RCC 7860 (cell line): ENCODE measurements at regions not wholly inside any gene's neighbourhood (a gene's known extent, or its start where the extent isn't known, plus 50 kb on each side); places are given as distances from the start of the nearest gene placed in this dataset.

ENCODE experiments used
- DNase-seq: peaks from one replicate; pipeline ENCODE4 v3.0.0-alpha.2; 2015; ENCODE audit warnings: low spot score
- FAIRE-seq: peaks from 2 replicates; lab custom pipeline; 2012; peaks lifted over from hg19 to GRCh38; lab: Jason Lieb, UNC

DNA sequence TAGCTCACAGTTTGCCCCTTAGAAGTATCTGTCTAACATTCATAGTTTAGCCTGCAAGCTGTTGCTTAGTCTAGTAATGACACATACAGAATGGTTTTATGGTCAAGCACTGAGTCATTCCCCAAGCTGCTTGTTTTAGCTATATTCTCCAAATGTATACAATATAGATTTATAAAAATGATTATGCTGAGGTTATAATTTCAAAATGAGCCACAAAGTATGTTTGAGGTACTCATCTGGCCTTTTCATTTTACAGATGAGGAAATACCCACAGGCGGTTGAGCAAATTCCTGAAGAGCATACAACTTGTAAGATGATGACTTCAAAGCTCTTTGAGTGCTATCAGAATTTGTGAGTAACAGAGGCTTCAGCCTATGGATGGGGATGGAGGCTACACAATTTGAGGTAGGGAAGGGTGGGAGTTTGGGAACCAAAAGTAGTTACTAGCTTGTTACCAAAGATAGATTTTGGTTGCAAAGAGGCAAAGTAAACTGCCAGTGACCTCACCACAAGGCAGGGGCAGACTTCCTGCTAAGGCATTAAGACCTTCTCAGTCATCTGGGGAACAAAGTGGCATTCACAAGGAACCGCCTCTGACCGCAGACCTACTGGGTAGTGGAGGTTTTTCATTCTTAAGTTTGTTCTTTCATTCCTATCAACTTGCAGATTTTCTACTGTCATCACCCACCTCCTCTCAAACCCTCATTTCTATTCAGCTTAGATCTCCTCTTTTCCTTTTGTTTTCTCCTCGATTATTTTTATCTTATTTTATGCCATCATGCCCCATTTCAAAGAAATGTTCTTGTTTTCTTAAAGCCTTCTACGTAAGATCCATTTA, 257.2 kb upstream of the NECTIN3 start:
- FAIRE-seq: no peak
- DNase-seq: peak; percentile 91

DNA sequence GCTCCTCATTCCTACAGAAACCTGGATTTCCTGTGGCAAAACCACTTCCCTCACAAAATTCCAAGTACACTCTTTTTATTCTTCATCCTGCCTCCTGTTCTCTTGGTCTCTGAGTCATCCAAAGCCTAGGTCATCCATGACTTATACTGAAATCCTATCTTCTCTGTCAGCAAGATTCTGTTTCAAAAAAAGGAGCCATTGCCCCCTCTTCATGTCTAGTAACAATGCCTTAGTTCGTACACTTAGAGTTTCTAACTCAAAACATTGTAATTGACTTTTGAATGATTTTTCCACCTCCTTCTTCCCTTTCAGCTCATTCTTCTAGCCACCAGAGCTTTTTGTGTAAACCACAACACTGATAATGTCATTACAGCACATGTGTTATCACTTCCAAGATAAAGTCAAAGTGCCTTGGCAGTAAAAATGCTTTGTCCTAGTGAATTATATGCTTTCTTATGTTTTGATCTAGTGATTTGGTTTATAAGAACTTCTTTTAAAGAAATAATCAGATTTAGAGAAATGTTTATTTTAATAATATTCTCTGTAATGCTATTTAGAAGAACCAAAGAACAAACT, 256.5 kb upstream of the NECTIN3 start:
- FAIRE-seq: peak; percentile 94

DNA sequence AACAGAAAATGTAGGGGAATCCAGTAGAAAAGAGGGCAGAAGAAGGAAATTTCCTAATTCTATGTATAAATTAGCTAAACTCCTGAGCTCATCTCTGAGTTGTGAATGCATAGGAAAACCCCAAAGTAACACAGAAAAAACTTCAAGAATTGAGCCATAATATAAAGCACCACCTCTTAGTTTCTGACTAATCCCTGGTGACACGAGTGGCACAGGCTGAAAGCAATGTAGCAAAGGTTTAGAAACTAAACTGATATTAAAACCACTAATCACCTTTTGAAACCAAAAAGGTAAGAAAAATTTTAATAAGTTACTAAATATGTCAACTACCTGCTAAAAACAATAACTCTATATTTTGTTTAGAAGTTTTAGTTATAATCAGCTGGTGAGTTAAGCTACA, 255.6 kb upstream of the NECTIN3 start:
- FAIRE-seq (peak; percentile 52), DNase-seq (peak; percentile 17)

More for the DNA sequence above, 256.5 kb upstream of the NECTIN3 start:
- peak; percentile 94 for DNase-seq

DNA sequence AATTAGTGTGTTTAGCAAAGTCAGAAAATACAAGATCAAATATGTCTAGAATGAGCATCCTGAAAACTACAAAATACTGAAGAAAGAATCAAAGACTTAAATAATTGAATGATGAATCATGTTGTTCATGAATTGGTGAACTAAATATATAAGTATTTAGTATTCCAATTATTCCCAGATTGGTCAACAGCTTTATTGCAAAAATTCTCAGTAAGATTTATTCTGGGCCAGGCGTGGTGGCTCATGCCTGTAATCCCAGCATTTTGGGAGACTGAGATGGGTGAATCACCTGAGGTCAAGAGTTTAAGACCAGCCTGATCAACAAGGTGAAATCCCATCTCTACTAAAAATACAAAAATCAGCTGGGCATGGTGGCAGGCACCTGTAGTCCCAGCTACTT, 250.0 kb upstream of the NECTIN3 start:
- DNase-seq (no peak), FAIRE-seq (no peak)

DNA sequence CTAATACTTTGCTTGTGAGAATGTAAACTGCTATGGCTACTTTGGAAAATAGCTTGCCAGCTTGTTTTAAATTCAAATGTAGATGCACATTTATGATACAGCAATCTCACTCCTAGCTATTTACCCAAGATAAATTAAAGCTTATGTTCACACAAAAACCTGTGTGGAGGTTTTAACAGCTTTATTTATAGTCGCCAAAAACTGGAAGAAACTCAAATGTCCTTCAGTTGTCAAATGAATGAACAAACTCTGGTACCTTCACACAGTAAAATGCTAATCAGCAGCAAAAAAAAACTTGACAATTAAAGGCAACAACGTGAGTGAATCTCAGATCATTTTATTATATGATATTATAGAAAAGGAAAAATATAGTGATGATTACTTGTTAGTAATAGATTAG, 248.6 kb upstream of the NECTIN3 start:
- FAIRE-seq (no peak), DNase-seq (no peak)

DNA sequence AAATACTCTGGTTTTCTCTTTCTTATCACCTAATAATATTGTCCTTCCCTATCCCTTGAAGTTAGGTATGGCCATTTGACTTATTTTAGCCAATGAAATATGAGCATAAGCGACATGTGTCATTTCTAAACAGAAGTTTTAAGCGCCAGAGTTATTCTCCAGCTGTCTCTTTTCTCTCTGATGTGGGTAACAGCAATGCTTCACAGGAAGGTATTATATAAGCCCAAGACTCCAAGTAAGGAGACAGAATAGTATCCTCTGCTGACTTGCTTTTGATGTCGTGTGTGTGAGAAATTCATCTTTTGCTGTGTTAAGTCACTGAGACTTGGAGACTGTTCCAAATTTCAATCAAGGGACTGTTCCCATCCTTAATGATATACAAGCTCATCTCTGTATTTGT, 224.6 kb upstream of the NECTIN3 start:
- DNase-seq (no peak), FAIRE-seq (no peak)

DNA sequence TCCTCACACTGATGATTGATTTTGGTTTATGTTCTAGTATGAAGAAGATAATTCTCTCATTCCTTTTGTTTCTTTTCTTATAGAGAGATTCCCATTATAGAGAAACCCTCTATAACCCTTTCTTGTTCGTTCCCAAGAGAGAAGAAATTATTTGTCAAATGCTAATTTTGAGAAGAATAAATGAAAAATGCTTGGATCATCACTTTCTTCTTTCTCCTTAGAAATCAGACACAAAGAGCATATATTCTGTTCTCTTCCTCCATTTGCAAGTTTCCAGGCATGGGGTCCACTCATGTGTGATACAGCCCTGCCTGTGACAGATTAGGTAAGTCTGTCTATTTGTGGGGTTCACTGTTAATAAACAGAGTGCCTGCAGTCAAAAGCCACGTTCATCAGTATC, 222.6 kb upstream of the NECTIN3 start:
- DNase-seq: no peak
- no peak for FAIRE-seq

DNA sequence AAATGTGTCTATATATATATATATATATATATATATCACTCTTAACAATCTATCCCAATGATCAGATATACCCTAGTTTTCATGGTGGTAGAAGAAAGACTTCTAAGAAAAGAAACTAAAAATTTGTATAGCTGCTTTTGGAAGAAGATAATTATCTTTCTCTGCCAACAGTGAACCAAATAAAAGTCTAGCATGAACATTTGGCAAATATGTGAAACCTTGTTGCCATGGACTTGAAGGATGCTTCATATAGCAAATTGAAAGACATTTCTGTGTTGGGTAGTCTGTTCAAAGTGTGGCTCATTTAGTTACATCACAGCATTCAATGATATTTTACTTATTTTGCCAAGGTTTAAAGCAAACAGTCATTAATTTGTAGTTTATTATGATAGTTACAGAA, 219.9 kb upstream of the NECTIN3 start:
- DNase-seq: no peak
- no peak for FAIRE-seq

DNA sequence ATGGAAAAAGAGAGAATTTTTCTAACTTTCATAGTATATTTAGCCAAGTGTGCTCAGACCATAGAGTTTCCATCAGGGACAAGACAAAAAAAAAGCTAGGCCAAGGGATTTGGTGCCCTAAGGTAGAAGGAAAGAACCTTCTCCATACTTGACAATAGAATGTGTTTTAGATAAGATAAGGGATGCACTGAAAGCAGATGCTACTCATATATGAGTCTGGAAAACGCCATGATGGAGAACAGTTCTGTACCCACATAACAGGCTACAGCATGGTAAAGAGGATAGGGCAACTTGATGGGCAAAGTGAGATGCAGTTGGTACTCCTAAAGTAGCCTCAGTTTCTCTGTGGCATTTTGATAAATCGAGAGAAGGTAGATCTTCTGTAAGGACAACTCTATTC, 216.4 kb upstream of the NECTIN3 start:
- FAIRE-seq (no peak), DNase-seq (no peak)

DNA sequence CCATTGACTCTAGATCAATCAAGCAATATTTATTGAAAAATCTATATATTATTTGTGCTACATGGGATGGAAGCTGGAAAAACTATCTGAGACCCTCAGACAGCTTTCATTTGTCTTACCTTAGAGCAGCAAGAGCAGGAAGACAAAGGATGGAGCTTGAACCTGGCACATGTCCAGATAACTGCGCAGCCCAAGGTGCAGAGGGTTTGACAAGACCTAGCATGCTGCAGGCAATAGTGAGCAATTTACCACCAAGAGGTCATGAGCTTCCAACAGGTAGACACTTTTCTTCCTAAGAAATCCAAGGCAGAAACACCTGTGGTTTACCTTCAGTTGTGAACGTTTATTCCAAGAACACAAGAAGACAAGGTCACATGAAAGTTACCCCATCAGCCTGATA, 214.7 kb upstream of the NECTIN3 start:
- no peak for FAIRE-seq
- DNase-seq: no peak

DNA sequence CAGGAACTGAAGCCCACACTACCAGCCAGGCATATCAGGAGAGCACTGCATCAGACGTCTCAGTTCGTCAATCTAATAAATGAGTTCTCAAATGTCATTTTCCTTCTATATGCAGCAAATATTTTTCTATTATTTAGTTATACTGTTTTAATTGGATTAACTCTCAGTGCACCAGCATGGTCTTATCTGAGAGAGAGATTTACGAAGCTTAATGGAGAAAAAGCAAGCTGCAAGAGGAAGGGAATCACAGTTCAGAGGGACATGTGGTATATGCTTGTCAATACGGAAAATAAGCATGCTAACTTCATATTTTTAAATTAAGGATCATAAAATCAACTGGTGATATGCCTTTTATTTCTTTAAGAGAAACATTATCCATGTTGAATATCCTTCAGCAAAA, 213.1 kb upstream of the NECTIN3 start:
- FAIRE-seq: no peak
- no peak for DNase-seq

DNA sequence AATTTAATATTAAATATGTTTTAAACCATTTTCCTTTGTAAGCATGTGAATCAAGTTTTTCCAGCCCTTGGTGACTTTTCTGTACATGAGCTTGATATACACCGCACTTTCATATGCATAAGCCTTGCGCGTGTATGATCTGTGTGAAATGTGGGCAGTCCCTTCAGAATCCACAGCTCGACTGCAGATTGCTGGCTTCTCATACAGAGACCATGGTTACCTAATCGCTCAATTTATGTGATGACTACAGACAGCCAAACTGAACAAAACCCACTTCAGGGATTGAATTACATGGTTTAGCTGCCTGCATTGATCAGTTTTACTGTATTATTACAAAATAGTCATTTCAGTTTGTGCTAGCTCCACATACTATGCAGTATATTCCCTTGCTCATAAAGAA, 212.3 kb upstream of the NECTIN3 start:
- FAIRE-seq: no peak
- DNase-seq: no peak

DNA sequence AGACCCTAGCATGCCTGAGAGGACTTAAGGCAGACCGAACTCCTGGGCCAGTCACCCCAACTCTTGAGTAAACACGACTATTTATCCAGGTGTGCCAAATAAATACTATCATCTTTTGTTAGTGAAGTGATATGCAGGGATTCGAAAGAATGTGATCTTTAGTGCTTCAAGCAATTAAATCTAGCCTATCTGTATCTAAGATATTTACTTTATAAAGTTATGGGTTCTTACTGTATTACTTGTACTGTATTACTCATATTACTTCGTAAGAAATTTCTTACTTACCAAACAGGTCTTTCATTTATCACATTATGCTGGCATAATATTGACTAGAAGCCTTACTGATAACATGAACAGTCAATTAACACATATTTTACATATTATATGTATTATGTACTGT, 211.6 kb upstream of the NECTIN3 start:
- FAIRE-seq (no peak), DNase-seq (no peak)

DNA sequence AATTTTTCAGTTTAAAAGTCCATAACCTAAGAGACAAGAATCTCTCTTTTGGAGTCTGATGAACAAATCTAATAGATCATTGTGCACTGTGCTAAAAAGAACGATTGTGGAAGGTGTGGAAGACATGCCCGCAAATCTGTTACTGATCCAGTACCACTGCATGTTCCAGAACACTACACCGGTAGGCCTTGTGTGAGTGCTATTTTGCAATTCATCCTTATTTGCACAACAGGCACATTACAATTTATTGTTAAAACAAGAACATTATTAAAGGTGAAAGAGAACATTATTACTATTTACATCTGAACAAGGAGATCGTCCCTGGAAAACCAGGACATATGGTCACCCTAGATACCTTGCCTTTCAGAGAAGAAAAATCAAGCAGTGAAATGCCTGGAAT, 205.7 kb upstream of the NECTIN3 start:
- DNase-seq (no peak), FAIRE-seq (no peak)

DNA sequence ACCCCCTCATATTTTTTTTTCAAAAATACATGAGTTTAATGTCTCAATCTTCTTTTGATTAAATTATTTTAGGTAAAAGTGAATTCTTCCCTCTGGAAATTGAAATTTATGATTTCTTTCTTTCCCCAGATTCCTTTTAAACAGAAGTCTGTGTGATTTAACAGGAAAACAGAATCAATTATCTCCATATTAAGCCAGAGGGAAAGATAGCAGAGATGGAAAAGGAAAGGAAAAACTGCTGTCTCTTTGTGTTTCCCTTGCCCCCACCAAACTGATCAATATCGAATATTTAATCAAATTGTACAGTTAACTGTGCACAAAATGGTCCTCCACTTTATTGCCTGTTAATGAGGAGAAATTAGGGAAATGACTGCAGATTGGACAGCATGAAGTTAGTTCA, 203.5 kb upstream of the NECTIN3 start:
- DNase-seq (no peak), FAIRE-seq (no peak)

DNA sequence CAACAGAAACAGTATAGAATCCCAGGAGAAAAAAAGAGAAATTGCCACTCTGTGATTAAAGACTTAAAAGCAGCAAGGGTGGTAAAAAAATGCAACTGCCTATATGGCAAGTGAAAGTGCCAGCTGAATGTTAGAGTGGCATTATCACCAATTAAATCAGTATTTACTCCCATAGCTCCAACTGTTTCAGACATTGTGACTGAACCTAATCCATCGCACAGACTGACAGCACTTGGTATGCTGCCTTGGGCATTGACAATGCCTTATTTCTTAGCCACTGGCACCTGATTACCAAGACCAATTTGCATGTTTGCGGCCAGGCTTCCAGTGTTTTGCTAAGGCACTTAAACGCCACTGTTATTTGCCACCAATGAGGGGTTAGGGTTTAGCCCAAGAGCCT, 201.9 kb upstream of the NECTIN3 start:
- DNase-seq (no peak), FAIRE-seq (no peak)

DNA sequence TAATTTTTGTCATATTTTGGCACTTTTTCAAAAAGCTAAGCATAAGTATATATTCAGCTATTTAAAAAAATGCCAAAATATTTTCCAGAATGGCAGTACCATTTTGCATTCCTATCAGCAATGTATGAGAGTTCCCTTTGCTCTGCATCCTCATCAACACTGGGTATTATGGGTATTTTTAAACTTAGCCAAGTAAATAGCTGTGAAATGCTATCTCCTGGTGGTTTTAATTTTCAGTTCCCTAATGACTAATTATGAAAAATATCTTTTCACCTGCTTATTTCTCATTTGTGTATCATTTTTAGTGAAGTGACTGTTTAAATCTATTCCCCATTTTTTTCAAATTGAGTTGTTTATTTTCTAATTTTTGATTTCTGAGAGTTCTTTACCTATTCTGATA, 199.7 kb upstream of the NECTIN3 start:
- FAIRE-seq (no peak), DNase-seq (no peak)

DNA sequence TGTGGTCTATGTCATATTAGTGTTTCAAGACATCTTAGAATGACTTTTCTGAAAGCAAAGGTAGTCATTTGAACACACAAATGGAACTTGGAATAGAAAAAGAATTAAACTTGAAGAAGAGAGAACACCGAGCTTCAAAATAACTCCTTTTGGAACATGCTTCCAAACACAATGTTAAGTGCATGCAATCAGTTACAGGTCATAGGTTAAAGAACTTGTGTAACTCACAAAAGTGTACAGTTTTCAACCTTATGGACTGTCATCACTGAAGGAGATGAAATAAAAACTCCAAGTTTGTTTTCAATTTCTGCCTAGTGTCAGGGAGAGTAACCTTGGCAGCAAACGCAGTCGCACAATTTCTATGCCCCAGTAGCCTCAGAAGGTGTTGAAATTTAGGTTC, 192.9 kb upstream of the NECTIN3 start:
- FAIRE-seq: no peak

DNA sequence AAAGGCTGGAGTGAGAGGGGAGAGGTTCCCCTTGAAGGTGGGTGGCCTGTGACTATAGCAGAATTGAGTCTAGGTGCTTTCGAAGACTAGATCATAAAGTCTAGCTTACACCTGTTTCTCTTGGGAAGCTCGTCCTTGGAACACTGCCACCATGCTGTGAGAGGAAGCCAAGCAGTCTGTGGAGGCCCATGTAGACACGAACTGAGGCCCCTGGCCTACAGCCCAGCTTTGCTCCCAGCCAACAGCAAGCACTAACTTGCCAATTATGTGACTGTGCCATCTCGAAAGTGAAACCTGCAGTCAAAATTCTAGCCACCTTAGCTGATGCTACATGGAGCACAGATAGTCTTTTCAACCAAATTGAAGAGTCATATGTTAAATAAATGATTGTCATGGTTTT, 190.5 kb upstream of the NECTIN3 start:
- FAIRE-seq (no peak), DNase-seq (no peak)

More for the DNA sequence above, 192.9 kb upstream of the NECTIN3 start:
- DNase-seq: no peak

DNA sequence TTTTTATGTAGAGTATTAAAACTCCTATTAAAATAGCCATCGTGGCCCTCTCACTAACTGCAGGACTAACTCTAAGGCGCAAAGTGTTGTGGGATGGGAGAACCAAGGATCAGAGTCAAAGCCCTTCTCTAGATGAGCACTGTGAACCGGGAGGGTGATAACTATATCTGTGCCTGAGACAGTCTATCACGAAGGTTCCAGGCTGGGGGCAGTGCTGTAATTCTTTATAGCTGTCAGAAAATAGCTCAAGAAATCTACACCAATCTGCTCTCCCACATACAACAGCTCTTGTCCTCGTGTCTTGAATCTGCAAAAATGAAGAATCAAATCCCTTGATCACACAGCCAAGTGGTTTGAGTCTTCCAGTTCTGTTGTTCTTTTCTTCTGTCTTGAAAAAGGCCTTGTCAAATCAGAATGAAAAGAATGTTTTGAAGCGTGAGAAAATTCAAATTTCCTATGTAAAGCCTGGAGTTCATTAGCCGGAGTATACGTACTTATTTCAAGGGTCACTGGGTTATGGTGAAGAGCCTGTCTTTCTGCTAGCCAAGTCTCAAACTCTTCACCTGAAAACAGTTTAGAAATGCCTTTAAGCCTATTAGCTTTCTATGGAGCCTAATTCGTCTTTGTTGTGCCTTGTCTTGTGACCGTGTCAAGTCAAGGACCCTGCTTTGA, 185.3 kb upstream of the NECTIN3 start:
- FAIRE-seq (no peak), DNase-seq (no peak)

DNA sequence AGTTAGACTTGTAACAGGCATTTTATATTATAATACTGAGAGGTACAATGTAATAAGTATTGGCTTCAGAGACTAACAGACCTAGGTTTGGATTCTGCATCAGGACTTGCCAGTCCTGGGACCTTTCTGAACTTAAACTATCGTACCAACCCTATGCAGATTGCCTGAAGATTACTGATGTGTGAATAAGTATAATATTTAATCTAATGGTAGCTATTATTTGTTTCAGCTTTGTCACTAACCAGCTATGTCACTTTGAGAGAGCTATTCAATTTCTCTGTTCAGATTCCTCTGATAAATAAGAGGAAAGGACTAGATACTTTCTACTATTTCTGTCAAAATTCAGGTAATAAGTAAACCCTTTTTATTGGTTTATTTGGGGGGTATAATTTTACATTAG, 184.4 kb upstream of the NECTIN3 start:
- FAIRE-seq (peak; percentile 86), DNase-seq (peak; percentile 26)
